ENCODE measurements at regions not wholly inside any gene's neighbourhood (a gene's known extent, or its start where the extent isn't known, plus 50 kb on each side); places are given as distances from the start of the nearest gene placed in this dataset.

- H3K27me3 ChIP-seq: no peaks in the 10 kb centered on the region
- intact Hi-C loops (cut with DNase I): no loop called here
- peaks cover 0 to 13% (median 0%) of the 10 kb centered on the region in 11 donors for H3K9me3 ChIP-seq
- DNase-seq (no peak), ATAC-seq (peak in 1 of 8 donors; percentile 53)
- H3K36me3 ChIP-seq: no peaks in the 10 kb centered on the region
- no peak overlapping the region for H3K27ac ChIP-seq
- no peaks in the 10 kb centered on the region for H3K4me1 ChIP-seq
- H3K4me3 ChIP-seq: no peak overlapping the region
- TF ChIP-seq CTCF (IDR thresholded peaks at IDR 0.05): no peak
- 59 to 61% methylated on average over 2 of the region's 2 CpGs for WGBS, 2 donors
Measured at GRCh38 chr5:20554001-20554400, 566.0 kb upstream of the CDH18 start.

DNA sequence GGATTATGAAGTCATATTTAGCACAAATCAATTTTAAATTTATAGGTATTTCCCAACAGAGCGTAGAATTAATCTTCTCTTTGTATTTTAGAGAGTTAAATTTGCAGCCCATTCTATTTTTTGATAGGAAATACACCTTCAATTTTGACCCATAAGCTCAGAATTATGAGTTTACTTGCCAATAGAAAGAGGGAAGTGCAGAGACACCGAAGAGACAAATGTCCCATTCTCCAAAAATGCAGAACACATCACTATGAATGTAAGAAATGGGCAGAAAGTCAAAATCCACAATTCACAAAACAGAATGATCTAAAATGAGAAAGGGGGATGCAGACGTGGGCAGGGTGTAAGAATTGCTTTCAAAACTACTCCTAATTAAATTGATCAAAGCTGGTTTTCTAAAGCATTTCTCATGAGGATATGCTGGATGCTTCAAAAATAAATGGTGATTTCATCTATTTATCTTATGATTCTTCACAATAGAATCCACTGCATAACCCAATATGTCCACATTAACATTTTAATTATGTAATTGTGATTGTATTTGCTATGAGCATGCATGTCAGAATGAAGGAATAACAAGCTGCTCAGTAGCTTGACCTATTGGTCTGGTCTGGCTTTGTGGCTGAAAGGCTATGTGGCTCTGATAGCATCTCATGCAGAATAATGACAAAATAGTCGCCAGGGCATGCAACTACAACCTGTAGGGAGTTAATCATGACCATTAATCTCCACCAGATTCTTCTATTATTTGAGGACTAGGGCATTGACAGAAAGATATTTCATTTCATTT lies 550.1 kb upstream of the CDH18 start:
- Histone ChIP-seq H3K9me3 (peaks cover 0 to 29% (median 15%) of the 10 kb centered on the region in 11 donors), H3K36me3 (no peaks in the 10 kb centered on the region), H3K4me1 (no peaks in the 10 kb centered on the region), H3K27me3 (no peaks in the 10 kb centered on the region), H3K27ac (no peak overlapping the region), H3K4me3 (no peak overlapping the region)
- TF ChIP-seq CTCF (IDR thresholded peaks at IDR 0.05): no peak
- DNase-seq: no peak
- WGBS, 2 donors: 68 to 70% methylated on average over 4 of the region's 4 CpGs
- intact Hi-C loops (cut with DNase I): no loop called here
- no peak for ATAC-seq

DNA sequence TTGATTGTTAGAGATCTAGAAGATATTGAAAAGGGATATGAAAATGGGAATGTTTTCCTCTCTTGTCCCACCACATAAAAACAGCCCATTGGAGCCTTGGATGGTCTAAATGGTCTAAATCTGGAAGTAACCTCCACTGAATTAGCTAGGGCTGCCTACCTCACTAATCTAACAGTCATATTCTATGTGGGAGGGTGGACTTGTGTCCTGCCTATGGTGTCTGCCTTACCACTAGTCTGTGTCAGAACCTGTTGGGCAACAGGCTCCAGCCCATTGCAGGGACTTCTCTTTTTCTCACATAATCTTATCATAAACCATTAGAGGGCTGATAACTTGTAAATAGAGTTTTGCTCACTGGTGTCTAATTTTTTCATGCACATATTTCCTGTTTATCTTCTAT lies 548.8 kb upstream of the CDH18 start:
- Histone ChIP-seq H3K4me3 (no peak overlapping the region), H3K27ac (no peak overlapping the region), H3K27me3 (no peaks in the 10 kb centered on the region), H3K9me3 (peaks cover 0 to 29% (median 15%) of the 10 kb centered on the region in 11 donors), H3K4me1 (no peaks in the 10 kb centered on the region), H3K36me3 (no peaks in the 10 kb centered on the region)
- no peak for DNase-seq
- intact Hi-C loops (cut with DNase I): no loop called here
- no peak for TF ChIP-seq CTCF (IDR thresholded peaks at IDR 0.05)
- ATAC-seq: no peak

- ATAC-seq (no peak), DNase-seq (no peak)
- H3K9me3 ChIP-seq: peaks cover 0 to 29% (median 15%) of the 10 kb centered on the region in 11 donors
- no peak overlapping the region for H3K27ac ChIP-seq
- intact Hi-C loops (cut with DNase I): no loop called here
- no peaks in the 10 kb centered on the region for H3K27me3 ChIP-seq
- H3K4me1 ChIP-seq: no peaks in the 10 kb centered on the region
- H3K4me3 ChIP-seq: no peak overlapping the region
- WGBS, 2 donors: 70 to 74% methylated on average over 2 of the region's 2 CpGs
- no peak for TF ChIP-seq CTCF (IDR thresholded peaks at IDR 0.05)
- H3K36me3 ChIP-seq: no peaks in the 10 kb centered on the region
Measured at GRCh38 chr5:20536341-20536740, 548.3 kb upstream of the CDH18 start.
